C1 segment of cervical spinal cord (tissue), 14 donors: ENCODE measurements at regions not wholly inside any gene's neighbourhood (a gene's known extent, or its start where the extent isn't known, plus 50 kb on each side); places are given as distances from the start of the nearest gene placed in this dataset.

Source experiments
- DNase-seq, 14 donors: peaks; one replicate each; lab custom pipeline; 2025; lab: John Stamatoyannopoulos, UW

- DNase-seq, result no peak
These were observed 257.8 kb downstream of the ARAP2 start for GRCh38 chr4:35986537-35986936.

DNA sequence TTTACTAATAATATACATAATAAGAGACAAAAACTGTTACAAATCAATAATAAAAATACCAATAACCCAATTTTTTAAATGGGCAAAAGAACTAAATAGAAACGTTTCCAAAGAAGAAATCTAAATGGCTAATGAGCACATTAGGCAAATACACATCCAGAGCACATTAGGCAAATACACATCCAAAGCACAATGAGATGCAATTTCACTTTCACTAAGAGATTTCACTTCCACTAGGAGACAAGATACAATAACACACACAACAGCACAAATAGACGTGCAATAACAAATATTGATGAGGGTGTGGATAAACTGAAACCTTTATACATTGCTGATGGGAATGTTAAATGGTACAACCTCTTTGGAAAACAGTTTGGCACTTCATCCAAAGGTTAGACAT is 250.7 kb downstream of the ARAP2 start:
- DNase-seq, result no peak

DNA sequence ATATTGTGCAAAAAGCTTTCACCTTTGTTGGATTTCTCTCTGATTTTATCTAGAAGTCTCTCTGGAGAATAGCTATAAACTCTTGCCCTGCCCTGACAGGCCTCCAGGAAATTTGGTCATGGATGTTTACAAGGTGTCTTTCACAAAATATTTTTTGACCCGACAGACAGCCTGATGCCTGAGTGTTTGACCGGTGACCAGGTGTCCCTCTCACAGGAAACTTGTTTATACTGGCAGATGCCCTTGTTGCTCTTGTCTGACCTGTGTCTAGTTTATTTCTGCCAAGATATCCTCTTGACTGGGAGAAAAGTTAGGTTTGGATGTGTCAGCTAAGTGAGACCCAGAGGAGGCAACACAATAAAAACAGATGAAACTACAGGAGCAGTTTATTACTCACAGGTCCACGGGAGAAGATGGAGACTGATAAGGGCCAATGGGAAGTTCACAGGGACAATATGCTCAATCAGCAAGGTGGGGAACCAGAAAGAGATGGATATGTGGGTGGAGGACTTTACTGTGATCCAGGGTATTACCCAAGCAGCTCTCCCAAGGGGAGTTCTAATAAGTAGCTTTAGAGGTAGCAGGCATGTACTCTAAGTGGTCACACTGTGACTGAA is 243.3 kb downstream of the ARAP2 start:
- DNase-seq, result no peak

GRCh38 chr4:36003051-36003450 is 241.3 kb downstream of the ARAP2 start:
- no peak for DNase-seq

- no peak for DNase-seq
These were observed 240.0 kb downstream of the ARAP2 start for GRCh38 chr4:36004204-36004851.

- no peak for DNase-seq
These were observed 238.1 kb downstream of the ARAP2 start for GRCh38 chr4:36006226-36006625.

DNA sequence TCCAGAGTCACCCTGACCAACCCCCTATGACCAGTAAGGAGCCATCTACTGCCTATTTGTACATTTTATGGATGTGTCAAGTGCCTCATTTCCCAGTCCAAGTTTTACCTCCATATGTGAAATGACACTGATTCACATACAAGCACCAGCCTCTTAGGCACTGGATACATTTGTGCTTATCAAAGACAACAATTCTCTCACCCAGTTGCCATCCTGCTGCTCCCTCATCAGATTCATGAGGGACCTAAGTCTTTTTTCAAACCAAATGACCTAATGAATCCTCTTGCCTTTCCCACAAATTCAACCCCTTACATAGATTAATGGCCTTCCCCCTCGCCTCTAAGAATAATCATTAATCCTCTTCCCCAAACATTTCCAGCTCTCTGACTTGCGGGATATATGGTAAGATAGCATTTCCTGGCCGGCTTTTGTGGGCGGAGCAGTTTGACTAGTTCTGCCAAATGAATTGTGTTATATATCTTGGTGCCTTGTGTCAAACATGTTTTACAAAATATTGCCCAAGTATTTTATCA is 233.9 kb downstream of the ARAP2 start:
- DNase-seq, result no peak

GRCh38 chr4:36011381-36011780 is 232.9 kb downstream of the ARAP2 start:
- DNase-seq, result no peak

GRCh38 chr4:36012503-36012902 is 231.8 kb downstream of the ARAP2 start:
- DNase-seq, result no peak

DNA sequence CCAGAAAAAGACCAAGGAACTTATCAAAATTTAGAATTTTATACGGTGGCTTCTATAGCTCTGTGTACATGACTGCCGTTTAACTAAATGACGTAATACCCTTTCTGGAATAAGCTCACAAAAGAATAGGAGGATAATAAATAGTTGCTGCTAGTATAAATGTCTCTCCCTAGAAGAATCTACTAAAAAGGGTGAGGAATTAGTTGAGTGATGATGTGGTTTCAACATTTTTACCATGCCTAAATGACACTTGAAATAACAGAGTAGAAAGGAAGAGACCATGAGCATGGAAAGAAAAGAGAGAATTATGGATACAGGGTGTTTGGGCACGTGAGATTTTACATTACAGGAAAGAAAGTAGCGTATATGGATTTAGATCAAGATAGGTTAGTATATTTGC is 231.1 kb downstream of the ARAP2 start:
- DNase-seq, result no peak
